Endothelial cell of hepatic sinusoid (primary cell): ENCODE measurements at regions not wholly inside any gene's neighbourhood (a gene's known extent, or its start where the extent isn't known, plus 50 kb on each side); places are given as distances from the start of the nearest gene placed in this dataset.

Source experiments
- in situ Hi-C: cut with HindIII; loops from 2 replicates; pipeline ENCODE4 v1.10.0; 2017; ENCODE audit warnings: low sequenced_read_pairs

GRCh38 chr2:153197402-153198386, 280.9 kb downstream of the RPRM start:
- in situ Hi-C loops: no loop called here

DNA sequence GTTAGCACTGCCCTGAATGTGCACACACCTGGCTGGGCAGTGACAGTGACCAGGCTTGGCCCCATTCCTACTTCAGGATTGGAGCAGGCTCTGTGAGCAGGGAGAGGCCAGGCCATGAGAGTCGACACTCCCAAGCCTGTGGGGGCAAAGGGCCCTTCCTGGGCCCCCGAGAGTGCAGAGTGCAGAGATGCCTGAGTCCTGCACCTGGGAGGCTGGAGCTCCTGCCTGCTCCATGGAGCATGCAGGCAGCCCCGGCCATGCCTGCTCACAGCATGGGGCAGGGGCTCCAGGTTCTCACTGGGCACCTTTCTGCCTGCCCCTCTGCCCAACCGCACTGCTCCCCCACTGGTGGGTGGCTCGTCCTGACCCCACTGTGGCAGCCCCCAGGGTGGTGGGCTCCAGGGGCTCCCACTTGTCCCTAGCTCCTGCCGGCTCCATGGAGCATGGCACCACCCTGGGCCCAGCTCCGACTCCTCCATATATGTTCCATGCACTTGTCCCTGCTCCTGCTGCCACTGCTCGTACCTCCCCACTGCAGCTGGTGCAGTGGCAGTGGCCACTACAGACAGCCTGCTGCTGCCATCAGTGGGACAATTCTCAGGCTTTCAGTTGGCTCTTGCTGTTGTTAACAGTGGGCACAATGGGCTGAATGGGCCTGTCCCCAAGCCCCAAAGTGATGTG, 282.0 kb downstream of the RPRM start:
- in situ Hi-C loops: no loop called here

- in situ Hi-C loops: no loop called here
Observed at GRCh38 chr2:153195342-153195741, 283.2 kb downstream of the RPRM start.

- in situ Hi-C loops: no loop called here
Observed at GRCh38 chr2:153189091-153189888, 289.3 kb downstream of the RPRM start.

GRCh38 chr2:153179808-153180207, 298.8 kb downstream of the RPRM start:
- in situ Hi-C loops: no loop called here

- in situ Hi-C loops: no loop called here
Observed at GRCh38 chr2:153169609-153170008, 309.0 kb downstream of the RPRM start.

- in situ Hi-C loops: no loop called here
Observed at GRCh38 chr2:153165021-153165420, 313.5 kb downstream of the RPRM start.

DNA sequence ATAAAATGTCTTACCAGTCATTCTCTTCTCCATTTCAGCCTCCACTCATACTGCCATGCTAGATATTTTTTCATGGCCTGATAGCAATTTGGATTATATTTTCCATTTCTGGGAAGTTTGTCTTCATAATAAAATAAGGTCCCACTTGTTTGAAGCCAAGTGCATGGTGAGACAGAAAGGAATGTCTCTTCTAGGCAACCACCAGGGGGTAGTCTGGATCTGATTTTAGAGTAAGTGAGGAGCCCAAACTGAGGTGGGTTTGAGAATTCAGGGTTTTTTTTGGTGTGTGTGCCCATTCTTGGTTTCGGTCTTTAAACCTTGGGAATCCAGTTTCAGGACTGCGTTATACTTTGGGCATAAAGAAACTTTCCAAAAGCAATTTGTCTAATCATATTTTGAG, 315.5 kb downstream of the RPRM start:
- in situ Hi-C loops: no loop called here

DNA sequence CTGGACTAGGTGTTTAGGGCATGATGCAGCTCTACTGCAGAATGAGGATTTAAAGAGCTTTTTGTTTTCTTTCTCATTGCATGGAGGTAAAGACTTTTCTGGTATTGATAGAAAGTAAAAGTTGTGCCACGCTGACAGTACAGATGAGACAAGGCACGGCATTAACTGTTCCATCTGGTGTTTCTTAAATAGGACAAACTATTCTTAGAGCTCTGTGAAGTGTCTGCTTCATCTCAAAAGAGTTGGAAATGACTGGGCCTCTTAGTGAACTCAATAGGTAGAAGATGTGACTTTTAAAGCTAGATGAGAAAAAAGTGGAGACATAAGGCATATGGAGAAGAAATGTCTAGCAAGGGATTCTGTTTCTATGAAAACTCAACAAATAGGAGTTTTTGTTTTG, 321.8 kb downstream of the RPRM start:
- in situ Hi-C loops: no loop called here

DNA sequence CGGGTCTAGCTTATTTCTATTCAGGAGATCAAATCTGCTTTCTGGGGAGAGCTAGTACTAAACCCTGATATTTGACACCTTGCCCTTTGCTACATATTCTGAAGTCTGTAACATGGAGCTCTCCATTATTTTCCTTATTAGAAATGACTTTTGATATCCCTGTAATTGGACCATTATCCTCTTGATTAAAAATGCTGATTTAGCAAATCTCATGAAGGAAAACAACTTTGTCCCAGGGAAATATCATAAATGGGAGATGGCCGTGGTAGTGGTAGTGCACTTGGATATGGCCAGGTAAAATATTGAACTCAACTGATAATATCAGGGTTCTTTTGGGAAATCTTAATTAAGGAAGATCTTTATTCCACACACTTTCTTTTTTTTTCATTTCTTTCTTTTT, 326.5 kb downstream of the RPRM start:
- in situ Hi-C loops: no loop called here

- in situ Hi-C loops: no loop called here
Observed at GRCh38 chr2:153145470-153145978, 333.0 kb downstream of the RPRM start.

GRCh38 chr2:153143540-153143939, 335.0 kb downstream of the RPRM start:
- in situ Hi-C loops: no loop called here

- in situ Hi-C loops: no loop called here
Observed at GRCh38 chr2:153140498-153140897, 338.1 kb downstream of the RPRM start.

- in situ Hi-C loops: no loop called here
Observed at GRCh38 chr2:153138651-153139375, 339.7 kb downstream of the RPRM start.

DNA sequence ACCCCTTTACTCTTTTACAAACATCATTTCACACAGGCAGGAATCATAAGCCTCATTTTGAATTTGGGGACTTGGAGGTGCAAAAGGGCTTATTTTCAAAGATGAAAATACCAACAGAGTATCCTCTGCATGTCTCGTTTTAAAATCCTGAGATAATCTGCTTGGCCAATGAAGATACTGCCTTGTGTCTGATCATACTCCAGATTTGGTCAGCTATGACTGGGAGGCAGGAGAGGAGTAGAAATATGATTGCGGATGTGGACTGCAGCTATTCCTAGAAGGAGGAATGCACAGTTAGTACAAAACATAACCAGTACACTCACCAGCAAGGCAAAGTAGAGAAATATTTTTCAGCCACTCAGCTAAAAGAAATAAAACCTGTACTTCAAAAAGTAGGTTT, 342.3 kb downstream of the RPRM start:
- in situ Hi-C loops: no loop called here

DNA sequence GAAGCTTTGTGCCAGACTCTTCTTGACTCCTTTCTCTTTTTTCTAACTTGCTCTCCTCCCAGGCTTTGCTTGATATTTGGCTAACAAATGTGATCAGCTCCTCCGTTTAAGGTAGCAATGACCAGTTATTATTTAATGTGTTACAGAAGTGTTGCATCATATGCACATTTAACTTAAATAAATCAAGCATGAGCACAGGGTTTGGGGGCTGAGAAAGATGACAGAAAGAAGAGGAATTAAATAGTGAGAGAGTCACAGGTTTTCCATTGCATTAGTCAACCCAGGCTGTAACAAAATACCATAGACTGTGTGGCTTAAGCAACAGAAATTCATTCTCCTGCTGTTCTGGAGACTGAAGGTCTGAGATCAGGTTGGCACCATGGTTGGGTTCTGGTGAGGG, 343.8 kb downstream of the RPRM start:
- in situ Hi-C loops: no loop called here

DNA sequence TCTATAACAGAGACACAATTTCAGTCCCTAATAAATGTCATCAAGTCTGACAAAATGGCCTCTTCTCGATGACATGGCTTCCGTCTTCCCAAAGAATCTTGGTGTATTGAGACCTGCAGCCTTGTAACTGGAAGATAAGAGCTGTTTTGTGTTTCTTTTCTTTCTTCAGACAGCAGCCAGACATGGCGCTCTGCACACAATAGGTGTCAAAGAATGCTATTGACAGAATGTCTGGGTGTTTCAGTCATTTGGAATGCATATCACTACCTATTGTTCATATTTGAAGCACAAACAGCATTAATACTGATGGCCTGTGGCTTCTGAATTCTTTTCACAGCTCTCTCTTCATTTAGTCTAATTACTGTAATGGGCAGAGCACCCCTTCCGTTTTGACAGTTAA, 344.8 kb downstream of the RPRM start:
- in situ Hi-C loops: no loop called here

DNA sequence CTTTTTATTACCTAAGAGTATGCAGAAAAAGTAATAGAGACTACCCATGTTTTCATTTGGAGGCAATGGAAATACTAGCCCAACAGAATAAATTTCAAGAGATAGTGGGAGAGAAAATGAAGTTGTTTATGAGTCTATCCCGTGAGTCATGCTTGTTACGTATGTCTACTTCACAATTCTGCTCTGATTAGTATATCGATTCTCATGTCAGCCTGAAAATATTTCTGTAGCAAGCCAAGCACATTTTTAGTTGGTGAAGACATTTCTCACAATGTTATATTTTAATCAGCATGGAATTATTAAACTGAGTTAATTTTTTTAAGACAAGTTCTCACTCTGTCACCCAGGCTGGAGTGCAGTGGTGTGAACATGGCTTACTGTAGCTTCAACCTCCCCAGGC, 346.1 kb downstream of the RPRM start:
- in situ Hi-C loops: no loop called here

- in situ Hi-C loops: no loop called here
Observed at GRCh38 chr2:153115141-153115540, 363.4 kb downstream of the RPRM start.

DNA sequence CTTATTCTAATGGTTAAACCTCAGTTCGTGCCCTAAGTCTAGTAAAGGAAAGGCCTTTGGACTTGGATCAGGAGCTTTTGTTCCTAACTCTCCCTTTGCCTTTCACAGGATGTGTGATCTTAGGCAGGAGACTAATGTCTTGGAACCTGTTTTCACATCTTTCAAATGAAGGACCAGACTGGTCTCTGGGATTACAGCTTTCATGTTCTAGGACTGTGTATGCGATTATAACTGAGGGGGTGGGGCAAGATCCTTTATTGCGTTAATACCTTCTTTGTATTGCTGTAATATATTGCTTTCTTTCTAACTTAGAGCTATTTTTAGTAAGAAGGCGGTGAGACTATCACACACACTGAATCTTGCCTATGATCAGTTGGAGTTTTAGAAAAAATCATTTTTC, 368.1 kb downstream of the RPRM start:
- in situ Hi-C loops: no loop called here
